ENCODE measurements at regions not wholly inside any gene's neighbourhood (a gene's known extent, or its start where the extent isn't known, plus 50 kb on each side); places are given as distances from the start of the nearest gene placed in this dataset.

GRCh38 chr14:71734076-71734475, 198.2 kb upstream of the RGS6 start:
- no peaks in the 10 kb centered on the region for H3K4me1 Mint-ChIP-seq (ENCODE audit: low read depth)
- H3K36me3 Mint-ChIP-seq (ENCODE audit: low read depth), result peaks cover 17% of the 10 kb centered on the region
- H3K4me3 Mint-ChIP-seq, result no peak overlapping the region
- H3K27ac Mint-ChIP-seq, result no peak overlapping the region
- no peaks in the 10 kb centered on the region for H3K9me3 Mint-ChIP-seq
- CTCF ChIA-PET, result interaction anchor here (0.5 kb wide), 2 partner anchors 405 to 1149 kb away, joined by 3 to 5 read pairs; no protein-coding TSS in a partner anchor
- H3K27me3 Mint-ChIP-seq (ENCODE audit: low read depth), result no peaks in the 10 kb centered on the region
- intact Hi-C loops (cut with micrococcal nuclease), result no loop called here
- DNase-seq, result no peak

- DNase-seq, result no peak
- H3K4me1 Mint-ChIP-seq (ENCODE audit: low read depth), result no peaks in the 10 kb centered on the region
- H3K4me3 Mint-ChIP-seq, result no peak overlapping the region
- intact Hi-C loops (cut with micrococcal nuclease), result no loop called here
- no peaks in the 10 kb centered on the region for H3K27me3 Mint-ChIP-seq (ENCODE audit: low read depth)
- CTCF ChIA-PET, result interaction anchor here (0.5 kb wide), 2 partner anchors 405 to 1149 kb away, joined by 3 to 5 read pairs; no protein-coding TSS in a partner anchor
- no peak overlapping the region for H3K27ac Mint-ChIP-seq
- H3K36me3 Mint-ChIP-seq (ENCODE audit: low read depth), result peaks cover 16% of the 10 kb centered on the region
- H3K9me3 Mint-ChIP-seq, result no peaks in the 10 kb centered on the region
Measured at GRCh38 chr14:71734885-71735284, 197.3 kb upstream of the RGS6 start.

DNA sequence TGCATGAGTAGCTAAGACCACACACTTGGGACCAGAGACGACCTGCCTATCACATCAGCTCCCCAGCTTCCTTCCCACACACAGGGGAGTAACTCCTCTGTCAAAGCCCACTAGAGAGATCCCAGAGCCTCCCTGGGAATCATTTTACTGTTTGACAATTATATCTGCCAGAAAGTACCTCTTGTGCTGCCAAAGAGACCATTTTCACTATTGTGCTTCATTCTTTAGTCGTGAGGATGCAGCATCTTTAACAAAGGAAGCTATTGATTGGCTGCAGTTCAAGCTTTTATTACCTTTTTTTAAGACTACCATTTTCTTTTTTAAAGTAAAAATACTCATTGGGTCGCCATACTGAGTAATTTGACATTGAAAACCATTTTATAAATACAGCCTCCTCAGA, 194.5 kb upstream of the RGS6 start:
- H3K9me3 Mint-ChIP-seq, result no peaks in the 10 kb centered on the region
- H3K36me3 Mint-ChIP-seq (ENCODE audit: low read depth), result peaks cover 11% of the 10 kb centered on the region
- no peaks in the 10 kb centered on the region for H3K27me3 Mint-ChIP-seq (ENCODE audit: low read depth)
- DNase-seq, result no peak
- no peak overlapping the region for H3K4me3 Mint-ChIP-seq
- H3K27ac Mint-ChIP-seq, result no peak overlapping the region
- CTCF ChIA-PET, result interaction anchor here (1.2 to 1.5 kb wide), 3 partner anchors 12 to 15 kb away, joined by 3 to 5 read pairs (median 3); no protein-coding TSS in a partner anchor
- intact Hi-C loops (cut with micrococcal nuclease), result no loop called here
- H3K4me1 Mint-ChIP-seq (ENCODE audit: low read depth), result no peaks in the 10 kb centered on the region

DNA sequence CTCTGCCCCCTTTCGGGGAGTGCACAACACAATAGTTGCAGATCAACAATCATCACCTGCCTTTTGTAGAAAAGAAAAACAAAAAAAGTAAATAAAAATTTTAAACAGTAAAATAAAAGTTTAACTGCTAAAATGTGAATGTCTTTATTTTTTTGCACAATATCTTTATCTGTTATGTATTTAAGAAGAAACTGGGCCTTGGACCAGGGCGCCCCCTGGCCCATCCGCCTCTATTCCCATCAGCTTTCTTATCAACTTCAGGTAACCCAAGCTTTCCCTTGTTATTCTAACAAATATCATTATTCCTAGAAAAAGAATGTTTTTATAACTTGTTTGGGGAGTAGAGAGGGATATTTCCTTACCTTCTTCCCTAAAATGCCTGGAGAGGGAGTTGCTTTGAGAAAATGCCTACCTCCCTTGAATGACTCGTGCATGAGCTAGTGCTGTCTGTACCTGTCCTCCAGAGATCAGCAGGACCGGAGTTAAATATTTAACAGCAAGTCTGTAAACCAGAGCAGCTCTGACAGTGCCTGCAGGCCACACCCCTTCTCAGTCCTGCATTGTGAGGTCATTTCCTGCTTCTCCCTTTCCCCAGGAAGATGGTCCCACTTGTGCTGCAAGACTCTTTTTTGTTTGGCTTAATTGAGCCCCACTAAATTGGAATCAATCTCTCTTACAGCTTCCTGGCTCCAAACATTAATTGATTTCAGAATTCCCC, 192.8 kb upstream of the RGS6 start:
- Mint-ChIP-seq H3K36me3 (ENCODE audit: low read depth) (peaks cover 5% of the 10 kb centered on the region), H3K9me3 (no peaks in the 10 kb centered on the region), H3K4me1 (ENCODE audit: low read depth) (no peaks in the 10 kb centered on the region), H3K27ac (no peak overlapping the region), H3K4me3 (no peak overlapping the region), H3K27me3 (ENCODE audit: low read depth) (no peaks in the 10 kb centered on the region)
- CTCF ChIA-PET, result interaction anchor here (0.6 to 1.1 kb wide), 3 partner anchors 13 to 40 kb away, joined by 4 to 7 read pairs (median 4); no protein-coding TSS in a partner anchor
- intact Hi-C loops (cut with micrococcal nuclease), result no loop called here
- no peak for DNase-seq

DNA sequence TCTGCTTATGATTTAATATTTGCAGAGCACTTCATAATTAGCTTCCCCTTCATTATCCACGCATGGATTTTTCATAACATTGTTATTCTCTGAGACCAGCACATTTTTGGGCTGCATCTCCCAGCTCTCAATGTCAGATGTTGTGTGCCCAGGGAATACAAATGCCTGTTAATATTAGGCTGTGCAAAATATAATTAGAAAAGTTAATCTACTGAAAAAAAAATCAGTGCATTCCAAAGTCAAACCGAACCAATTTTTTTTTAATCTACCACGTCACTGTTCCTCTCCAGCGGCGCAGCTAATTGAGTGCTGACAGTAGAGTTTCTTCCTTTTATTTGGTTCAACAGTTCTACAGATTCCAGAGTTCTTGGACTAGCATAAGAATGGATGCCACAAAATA, 191.0 kb upstream of the RGS6 start:
- CTCF ChIA-PET, result interaction anchor here (1.2 kb wide), 1 partner anchor 11 kb away, joined by 6 read pairs; no protein-coding TSS in a partner anchor
- Mint-ChIP-seq H3K4me3 (no peak overlapping the region), H3K9me3 (no peaks in the 10 kb centered on the region), H3K27ac (no peak overlapping the region), H3K27me3 (ENCODE audit: low read depth) (no peaks in the 10 kb centered on the region), H3K36me3 (ENCODE audit: low read depth) (peaks cover 5% of the 10 kb centered on the region), H3K4me1 (ENCODE audit: low read depth) (no peaks in the 10 kb centered on the region)
- intact Hi-C loops (cut with micrococcal nuclease), result no loop called here
- no peak for DNase-seq

DNA sequence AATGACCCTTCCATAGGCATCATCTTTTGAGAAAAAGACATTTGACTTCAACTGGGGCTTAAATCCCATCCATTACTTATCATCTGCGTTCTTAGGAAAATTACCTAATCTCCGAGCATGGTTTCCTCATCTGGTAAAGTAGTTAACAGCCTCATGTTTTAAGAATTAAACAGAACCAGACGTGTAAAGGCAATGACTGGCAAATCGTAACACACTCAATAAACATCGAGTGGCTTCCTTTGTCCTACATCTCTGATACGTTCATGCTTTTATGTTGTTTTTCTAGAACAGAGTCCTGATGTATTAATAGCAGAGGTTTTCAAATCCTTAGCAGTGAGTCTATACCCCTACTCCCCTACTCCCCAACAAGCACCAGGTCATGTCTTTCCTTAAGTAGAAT, 189.7 kb upstream of the RGS6 start:
- H3K4me3 Mint-ChIP-seq, result no peak overlapping the region
- no peaks in the 10 kb centered on the region for H3K4me1 Mint-ChIP-seq (ENCODE audit: low read depth)
- no peaks in the 10 kb centered on the region for H3K9me3 Mint-ChIP-seq
- CTCF ChIA-PET, result no interaction called here
- DNase-seq, result no peak
- H3K27ac Mint-ChIP-seq, result no peak overlapping the region
- H3K27me3 Mint-ChIP-seq (ENCODE audit: low read depth), result no peaks in the 10 kb centered on the region
- intact Hi-C loops (cut with micrococcal nuclease), result no loop called here
- H3K36me3 Mint-ChIP-seq (ENCODE audit: low read depth), result peaks cover 5% of the 10 kb centered on the region

- Mint-ChIP-seq H3K4me1 (ENCODE audit: low read depth) (no peaks in the 10 kb centered on the region), H3K4me3 (no peak overlapping the region), H3K9me3 (peaks cover 14% of the 10 kb centered on the region), H3K27ac (no peak overlapping the region), H3K27me3 (ENCODE audit: low read depth) (no peaks in the 10 kb centered on the region), H3K36me3 (ENCODE audit: low read depth) (peaks cover 4% of the 10 kb centered on the region)
- intact Hi-C loops (cut with micrococcal nuclease), result no loop called here
- CTCF ChIA-PET, result interaction anchor here (0.6 to 1.1 kb wide), 3 partner anchors 8 to 643 kb away, joined by 3 to 8 read pairs (median 5); no protein-coding TSS in a partner anchor
- no peak for DNase-seq
Measured at GRCh38 chr14:71745072-71745471, 187.2 kb upstream of the RGS6 start.

GRCh38 chr14:71748196-71748595, 184.0 kb upstream of the RGS6 start:
- intact Hi-C loops (cut with micrococcal nuclease), result no loop called here
- no peak overlapping the region for H3K4me3 Mint-ChIP-seq
- CTCF ChIA-PET, result no interaction called here
- no peaks in the 10 kb centered on the region for H3K27me3 Mint-ChIP-seq (ENCODE audit: low read depth)
- DNase-seq, result no peak
- H3K27ac Mint-ChIP-seq, result no peak overlapping the region
- no peaks in the 10 kb centered on the region for H3K4me1 Mint-ChIP-seq (ENCODE audit: low read depth)
- H3K9me3 Mint-ChIP-seq, result peaks cover 14% of the 10 kb centered on the region
- peaks cover 2% of the 10 kb centered on the region for H3K36me3 Mint-ChIP-seq (ENCODE audit: low read depth)

DNA sequence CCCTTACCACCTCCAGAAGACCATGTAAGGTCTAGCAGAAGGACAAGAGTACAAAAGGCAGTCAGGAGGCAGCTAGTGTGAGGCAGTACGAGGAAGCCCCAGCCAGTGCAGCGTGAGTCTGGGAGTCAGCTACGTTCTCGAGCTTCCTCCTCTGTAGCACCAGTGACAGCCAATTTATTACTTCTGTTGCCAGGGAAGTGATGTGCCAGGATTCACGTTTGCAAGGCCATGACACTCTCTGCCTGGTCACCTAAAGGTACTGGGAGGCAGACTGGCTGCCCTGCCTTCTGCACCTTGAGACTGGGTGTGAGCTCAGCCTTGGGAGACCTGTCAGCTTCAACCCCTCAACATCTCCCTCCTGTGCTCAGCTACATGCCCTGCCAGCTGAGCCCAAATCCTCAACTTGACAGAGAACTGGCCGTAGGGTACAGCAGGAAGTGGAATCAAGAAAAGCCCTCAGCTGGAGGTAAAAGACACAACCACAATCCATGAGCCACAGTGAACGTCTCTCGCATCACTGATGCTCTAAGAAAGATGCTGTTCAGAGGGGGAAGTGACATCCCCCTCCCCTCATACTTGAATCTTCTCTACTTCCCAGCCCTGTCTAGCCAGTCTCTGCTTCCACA, 182.5 kb upstream of the RGS6 start:
- CTCF ChIA-PET, result interaction anchor here (1.2 to 8.1 kb wide), 4 partner anchors 106 to 646 kb away, joined by 3 to 71 read pairs (median 4); no protein-coding TSS in a partner anchor
- intact Hi-C loops (cut with micrococcal nuclease), result loop anchor here (10.0 kb wide), 1 partner anchor 105 kb away; no protein-coding TSS in a partner anchor
- H3K4me3 Mint-ChIP-seq, result no peak overlapping the region
- no peaks in the 10 kb centered on the region for H3K27me3 Mint-ChIP-seq (ENCODE audit: low read depth)
- no peak for DNase-seq
- H3K4me1 Mint-ChIP-seq (ENCODE audit: low read depth), result no peaks in the 10 kb centered on the region
- H3K36me3 Mint-ChIP-seq (ENCODE audit: low read depth), result peaks cover 2% of the 10 kb centered on the region
- H3K9me3 Mint-ChIP-seq, result peaks cover 14% of the 10 kb centered on the region
- H3K27ac Mint-ChIP-seq, result no peak overlapping the region

DNA sequence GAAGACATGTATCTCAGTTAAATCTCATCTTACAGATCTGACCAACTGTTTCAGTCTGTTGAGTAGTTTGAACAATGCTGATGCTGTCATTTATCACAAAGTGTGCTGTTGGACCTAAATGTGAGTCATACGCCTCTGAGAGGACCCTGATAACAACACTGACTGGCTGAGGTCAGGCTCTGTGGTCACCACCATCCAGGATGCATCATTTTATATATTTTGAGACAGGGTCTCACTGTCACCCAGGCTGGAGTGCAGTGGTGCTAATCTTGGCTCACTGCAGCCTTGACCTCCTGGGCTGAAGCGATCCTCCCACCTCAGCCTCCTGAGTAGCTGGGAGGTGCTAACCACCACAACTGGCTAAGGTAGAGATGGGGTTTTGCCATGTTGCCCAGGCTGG, 181.0 kb upstream of the RGS6 start:
- DNase-seq, result no peak
- Mint-ChIP-seq H3K27ac (no peak overlapping the region), H3K36me3 (ENCODE audit: low read depth) (peaks cover 2% of the 10 kb centered on the region), H3K4me1 (ENCODE audit: low read depth) (no peaks in the 10 kb centered on the region), H3K4me3 (no peak overlapping the region), H3K9me3 (peaks cover 14% of the 10 kb centered on the region), H3K27me3 (ENCODE audit: low read depth) (no peaks in the 10 kb centered on the region)
- CTCF ChIA-PET, result interaction anchor here (0.7 to 8.1 kb wide), 5 partner anchors 10 to 648 kb away, joined by 3 to 71 read pairs (median 6); no protein-coding TSS in a partner anchor
- intact Hi-C loops (cut with micrococcal nuclease), result loop anchor here (10.0 kb wide), 1 partner anchor 104 kb away; no protein-coding TSS in a partner anchor

GRCh38 chr14:71752111-71752738, 180.0 kb upstream of the RGS6 start:
- H3K4me1 Mint-ChIP-seq (ENCODE audit: low read depth), result no peaks in the 10 kb centered on the region
- peaks cover 14% of the 10 kb centered on the region for H3K9me3 Mint-ChIP-seq
- no peak overlapping the region for H3K27ac Mint-ChIP-seq
- H3K36me3 Mint-ChIP-seq (ENCODE audit: low read depth), result peaks cover 2% of the 10 kb centered on the region
- DNase-seq, result no peak
- CTCF ChIA-PET, result interaction anchor here (0.6 to 8.1 kb wide), 31 partner anchors 7 to 657 kb away, joined by 3 to 71 read pairs (median 3); no protein-coding TSS in a partner anchor
- no peak overlapping the region for H3K4me3 Mint-ChIP-seq
- intact Hi-C loops (cut with micrococcal nuclease), result loop anchor here (10.0 kb wide), 1 partner anchor 103 kb away; no protein-coding TSS in a partner anchor
- no peaks in the 10 kb centered on the region for H3K27me3 Mint-ChIP-seq (ENCODE audit: low read depth)
